ENCODE measurements at regions not wholly inside any gene's neighbourhood (a gene's known extent, or its start where the extent isn't known, plus 50 kb on each side); places are given as distances from the start of the nearest gene placed in this dataset.

DNA sequence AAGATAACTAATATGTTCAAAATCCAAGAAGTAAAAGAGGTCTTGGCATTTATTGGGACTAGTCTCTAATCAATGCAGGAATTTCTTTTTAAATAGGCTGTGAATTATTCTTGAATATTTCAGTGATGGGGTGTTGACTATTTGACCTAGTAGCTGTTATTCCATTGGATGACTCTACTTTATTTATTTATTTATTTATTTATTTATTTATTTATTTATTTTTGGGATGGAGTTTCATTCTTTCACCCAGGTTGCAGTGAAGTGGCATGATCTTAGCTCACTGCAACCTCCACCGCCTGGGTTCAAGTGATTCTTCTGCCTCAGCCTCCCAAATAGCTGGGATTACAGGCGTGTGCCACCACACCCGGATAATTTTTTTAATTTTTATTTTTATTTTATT is 1227.8 kb downstream of the ZPLD1 start:
- TF ChIP-seq, protein P1, sequence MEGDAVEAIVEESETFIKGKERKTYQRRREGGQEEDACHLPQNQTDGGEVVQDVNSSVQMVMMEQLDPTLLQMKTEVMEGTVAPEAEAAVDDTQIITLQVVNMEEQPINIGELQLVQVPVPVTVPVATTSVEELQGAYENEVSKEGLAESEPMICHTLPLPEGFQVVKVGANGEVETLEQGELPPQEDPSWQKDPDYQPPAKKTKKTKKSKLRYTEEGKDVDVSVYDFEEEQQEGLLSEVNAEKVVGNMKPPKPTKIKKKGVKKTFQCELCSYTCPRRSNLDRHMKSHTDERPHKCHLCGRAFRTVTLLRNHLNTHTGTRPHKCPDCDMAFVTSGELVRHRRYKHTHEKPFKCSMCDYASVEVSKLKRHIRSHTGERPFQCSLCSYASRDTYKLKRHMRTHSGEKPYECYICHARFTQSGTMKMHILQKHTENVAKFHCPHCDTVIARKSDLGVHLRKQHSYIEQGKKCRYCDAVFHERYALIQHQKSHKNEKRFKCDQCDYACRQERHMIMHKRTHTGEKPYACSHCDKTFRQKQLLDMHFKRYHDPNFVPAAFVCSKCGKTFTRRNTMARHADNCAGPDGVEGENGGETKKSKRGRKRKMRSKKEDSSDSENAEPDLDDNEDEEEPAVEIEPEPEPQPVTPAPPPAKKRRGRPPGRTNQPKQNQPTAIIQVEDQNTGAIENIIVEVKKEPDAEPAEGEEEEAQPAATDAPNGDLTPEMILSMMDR (IDR thresholded peaks at IDR 0.05) = no peak
- TF ChIP-seq ZFX (IDR thresholded peaks at IDR 0.05; ENCODE audit: borderline replicate concordance) = no peak

Data from 22Rv1 (cell line).